ENCODE measurements at regions not wholly inside any gene's neighbourhood (a gene's known extent, or its start where the extent isn't known, plus 50 kb on each side); places are given as distances from the start of the nearest gene placed in this dataset.

DNA sequence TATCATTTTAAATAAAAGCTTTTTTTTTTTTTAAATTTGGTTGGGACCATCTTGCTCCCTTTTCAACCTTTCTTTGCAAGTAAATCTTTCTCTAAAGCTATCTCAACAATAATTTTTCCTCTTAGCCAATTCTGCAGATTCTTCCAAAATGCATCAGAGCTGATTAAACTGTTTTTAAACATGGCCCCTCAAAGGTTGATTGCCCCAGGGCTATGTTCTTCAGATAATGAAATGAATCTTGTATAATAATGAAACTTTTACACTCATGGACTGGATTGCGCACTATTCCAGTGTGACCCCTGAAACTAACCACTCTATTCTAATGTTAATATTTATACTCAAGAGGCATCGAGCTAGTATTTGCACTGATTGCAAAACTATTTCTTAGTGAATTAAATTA is 222.8 kb upstream of the PRDM9 start:
- no peak for DNase-seq (ENCODE audit: low read depth, low spot score)
- H3K9ac ChIP-seq (replicated peaks; ENCODE audit: extremely low read depth, insufficient read depth, low read length), result no peak overlapping the region
- no peaks in the 10 kb centered on the region for H4K20me1 ChIP-seq (replicated peaks; ENCODE audit: control insufficient read depth, extremely low read depth, insufficient read depth, low read length)
- no TSS peak for BruUV-seq (replicated peaks)
- H3K4me2 ChIP-seq (ENCODE audit: insufficient read depth, low read length), result no peak overlapping the region
- POLR2A ChIA-PET, result no interaction called here
- H3K4me3 ChIP-seq (replicated peaks in 1 of 3; ENCODE audit: insufficient read depth in 1 of 3, low read depth in 1 of 3, low read length in 3 of 3), result no peak overlapping the region
- FAIRE-seq, result no peak
- H3K27me3 ChIP-seq (ENCODE audit: control insufficient read depth in 2 of 2, insufficient read depth in 2 of 2, low read length in 2 of 2), result no peaks in the 10 kb centered on the region
- H3K9me1 ChIP-seq (replicated peaks; ENCODE audit: control insufficient read depth, extremely low read depth, insufficient read depth, low read length), result no peaks in the 10 kb centered on the region
- CTCF ChIA-PET, result no interaction called here
- H3K27ac ChIP-seq (ENCODE audit: insufficient read depth, low read depth, low read length), result no peak overlapping the region
- no peak for TF ChIP-seq JUN (IDR thresholded peaks at IDR 0.05; ENCODE audit: borderline replicate concordance, insufficient read depth, insufficient read length, low read depth)
- TF ChIP-seq GATA2 (IDR thresholded peaks at IDR 0.05; ENCODE audit: insufficient read depth, insufficient read length, low read depth, low read length), result no peak
- no peak for TF ChIP-seq MYC (IDR thresholded peaks at IDR 0.05; ENCODE audit: low read depth, low read length)
- TF ChIP-seq POLR2A (IDR thresholded peaks at IDR 0.05; ENCODE audit: low read depth, low read length), result no peak
- TF ChIP-seq FOS (IDR thresholded peaks at IDR 0.05; ENCODE audit: borderline replicate concordance, insufficient read depth, low read length), result no peak
- no peak for TF ChIP-seq EZH2 (IDR thresholded peaks at IDR 0.05; ENCODE audit: borderline replicate concordance, low read depth, low read length, severe bottlenecking)
- TF ChIP-seq POLR2AphosphoS5 (IDR thresholded peaks at IDR 0.05; ENCODE audit: insufficient read depth, low read depth, low read length), result no peak
- TF ChIP-seq, protein P1, sequence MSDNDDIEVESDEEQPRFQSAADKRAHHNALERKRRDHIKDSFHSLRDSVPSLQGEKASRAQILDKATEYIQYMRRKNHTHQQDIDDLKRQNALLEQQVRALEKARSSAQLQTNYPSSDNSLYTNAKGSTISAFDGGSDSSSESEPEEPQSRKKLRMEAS (IDR thresholded peaks at IDR 0.05; ENCODE audit: insufficient read depth, insufficient read length), result no peak
- TF ChIP-seq, protein P2, sequence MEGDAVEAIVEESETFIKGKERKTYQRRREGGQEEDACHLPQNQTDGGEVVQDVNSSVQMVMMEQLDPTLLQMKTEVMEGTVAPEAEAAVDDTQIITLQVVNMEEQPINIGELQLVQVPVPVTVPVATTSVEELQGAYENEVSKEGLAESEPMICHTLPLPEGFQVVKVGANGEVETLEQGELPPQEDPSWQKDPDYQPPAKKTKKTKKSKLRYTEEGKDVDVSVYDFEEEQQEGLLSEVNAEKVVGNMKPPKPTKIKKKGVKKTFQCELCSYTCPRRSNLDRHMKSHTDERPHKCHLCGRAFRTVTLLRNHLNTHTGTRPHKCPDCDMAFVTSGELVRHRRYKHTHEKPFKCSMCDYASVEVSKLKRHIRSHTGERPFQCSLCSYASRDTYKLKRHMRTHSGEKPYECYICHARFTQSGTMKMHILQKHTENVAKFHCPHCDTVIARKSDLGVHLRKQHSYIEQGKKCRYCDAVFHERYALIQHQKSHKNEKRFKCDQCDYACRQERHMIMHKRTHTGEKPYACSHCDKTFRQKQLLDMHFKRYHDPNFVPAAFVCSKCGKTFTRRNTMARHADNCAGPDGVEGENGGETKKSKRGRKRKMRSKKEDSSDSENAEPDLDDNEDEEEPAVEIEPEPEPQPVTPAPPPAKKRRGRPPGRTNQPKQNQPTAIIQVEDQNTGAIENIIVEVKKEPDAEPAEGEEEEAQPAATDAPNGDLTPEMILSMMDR (IDR thresholded peaks at IDR 0.05; ENCODE audit: extremely low read depth in 1 of 2, insufficient read depth in 1 of 2, low read depth in 1 of 2, low read length in 2 of 2), result no peak
- dilution Hi-C loops (cut with MboI; ENCODE audit: extremely low pct_ligation_motif_present, low sequenced_read_pairs) (no loop called here), intact Hi-C loops (cut with micrococcal nuclease) (no loop called here)
- H3K79me2 ChIP-seq (ENCODE audit: control insufficient read depth, insufficient read depth, low read length), result no peaks in the 10 kb centered on the region
- H3K36me3 ChIP-seq (ENCODE audit: control insufficient read depth in 2 of 2, extremely low read depth in 1 of 2, insufficient read depth in 2 of 2, low read length in 2 of 2), result no peaks in the 10 kb centered on the region
- H3K4me1 ChIP-seq (ENCODE audit: control insufficient read depth, extremely low read depth, insufficient read depth, low read length), result no peaks in the 10 kb centered on the region
- peaks cover 1% of the 10 kb centered on the region for H3K9me3 ChIP-seq (replicated peaks; ENCODE audit: control insufficient read depth, insufficient read depth, low read length)
- no peak overlapping the region for H2AFZ ChIP-seq (ENCODE audit: low read depth, low read length)
